Lower lobe of right lung (tissue), 2 donors: ENCODE measurements at regions not wholly inside any gene's neighbourhood (a gene's known extent, or its start where the extent isn't known, plus 50 kb on each side); places are given as distances from the start of the nearest gene placed in this dataset.

ENCODE experiments used
- ATAC-seq, 2 donors: fragments of 200-7000 bp; cut with Tn5 transposase; one replicate each; pipeline ENCODE4 v1.9.1; 2020 to 2022; ENCODE audit warnings: mild to moderate bottlenecking in 2 of 2, moderate library complexity in 2 of 2
- DNase-seq: peaks from one replicate; pipeline ENCODE4 v3.0.0-alpha.2; 2020
- H3K27ac ChIP-seq: fragments of 200-600 bp; one replicate; pipeline ENCODE4 v1.8.0; 2022
- H3K27me3 ChIP-seq: fragments of 200-600 bp; one replicate; pipeline ENCODE4 v1.8.0; 2022; ENCODE audit warnings: low read depth
- H3K36me3 ChIP-seq: fragments of 200-600 bp; one replicate; pipeline ENCODE4 v1.8.0; 2022; ENCODE audit warnings: mild to moderate bottlenecking
- H3K4me1 ChIP-seq: fragments of 200-600 bp; one replicate; pipeline ENCODE4 v1.8.0; 2022
- H3K4me3 ChIP-seq: fragments of 200-600 bp; one replicate; pipeline ENCODE4 v1.8.0; 2022; ENCODE audit warnings: mild to moderate bottlenecking
- H3K9me3 ChIP-seq: fragments of 200-600 bp; one replicate; pipeline ENCODE4 v1.8.0; 2022
- intact Hi-C: fragments of 100-400 bp; cut with DNase I; formaldehyde crosslinking; loops from one replicate; pipeline ENCODE4 v1.11.0; 2022
- TF ChIP-seq, protein P1 (sequence below): fragments of 200-600 bp; IDR thresholded peaks from one replicate; pipeline ENCODE4 v1.8.0; 2022; ENCODE audit warnings: antibody characterized with exemption, mild to moderate bottlenecking
- donor health status: DM: no; HTN: yes; CAD: no; lungs with severe emphysema.

DNA sequence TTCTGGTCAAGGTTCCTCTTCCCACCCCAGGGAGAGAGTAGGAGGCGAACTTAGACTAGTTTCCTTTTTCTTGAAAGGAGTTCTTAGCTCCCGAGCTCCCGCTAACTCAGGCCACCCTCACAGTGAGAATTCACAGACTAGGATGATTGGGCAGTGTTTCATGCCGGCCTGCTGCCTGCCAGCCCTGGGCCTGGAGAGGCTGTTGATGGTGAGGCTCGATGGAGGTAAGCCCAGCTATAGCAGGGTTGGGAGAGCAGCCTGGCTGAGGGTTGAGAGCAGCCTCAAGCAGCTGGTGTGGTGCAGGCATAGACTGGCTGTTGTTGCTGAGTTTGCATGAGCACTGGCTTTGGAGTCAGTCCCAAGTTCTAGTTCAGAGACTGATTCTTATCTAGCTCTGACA, 274.4 kb downstream of the MATN1 start:
- H3K4me1 ChIP-seq, result no peaks in the 10 kb centered on the region
- H3K27me3 ChIP-seq, result no peaks in the 10 kb centered on the region
- no peaks in the 10 kb centered on the region for H3K9me3 ChIP-seq
- no peak overlapping the region for H3K4me3 ChIP-seq
- intact Hi-C loops, result no loop called here
- ATAC-seq, result no peak
- no peaks in the 10 kb centered on the region for H3K36me3 ChIP-seq
- H3K27ac ChIP-seq, result no peak overlapping the region
- TF ChIP-seq, protein P1, sequence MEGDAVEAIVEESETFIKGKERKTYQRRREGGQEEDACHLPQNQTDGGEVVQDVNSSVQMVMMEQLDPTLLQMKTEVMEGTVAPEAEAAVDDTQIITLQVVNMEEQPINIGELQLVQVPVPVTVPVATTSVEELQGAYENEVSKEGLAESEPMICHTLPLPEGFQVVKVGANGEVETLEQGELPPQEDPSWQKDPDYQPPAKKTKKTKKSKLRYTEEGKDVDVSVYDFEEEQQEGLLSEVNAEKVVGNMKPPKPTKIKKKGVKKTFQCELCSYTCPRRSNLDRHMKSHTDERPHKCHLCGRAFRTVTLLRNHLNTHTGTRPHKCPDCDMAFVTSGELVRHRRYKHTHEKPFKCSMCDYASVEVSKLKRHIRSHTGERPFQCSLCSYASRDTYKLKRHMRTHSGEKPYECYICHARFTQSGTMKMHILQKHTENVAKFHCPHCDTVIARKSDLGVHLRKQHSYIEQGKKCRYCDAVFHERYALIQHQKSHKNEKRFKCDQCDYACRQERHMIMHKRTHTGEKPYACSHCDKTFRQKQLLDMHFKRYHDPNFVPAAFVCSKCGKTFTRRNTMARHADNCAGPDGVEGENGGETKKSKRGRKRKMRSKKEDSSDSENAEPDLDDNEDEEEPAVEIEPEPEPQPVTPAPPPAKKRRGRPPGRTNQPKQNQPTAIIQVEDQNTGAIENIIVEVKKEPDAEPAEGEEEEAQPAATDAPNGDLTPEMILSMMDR, result no peak
- DNase-seq, result no peak

DNA sequence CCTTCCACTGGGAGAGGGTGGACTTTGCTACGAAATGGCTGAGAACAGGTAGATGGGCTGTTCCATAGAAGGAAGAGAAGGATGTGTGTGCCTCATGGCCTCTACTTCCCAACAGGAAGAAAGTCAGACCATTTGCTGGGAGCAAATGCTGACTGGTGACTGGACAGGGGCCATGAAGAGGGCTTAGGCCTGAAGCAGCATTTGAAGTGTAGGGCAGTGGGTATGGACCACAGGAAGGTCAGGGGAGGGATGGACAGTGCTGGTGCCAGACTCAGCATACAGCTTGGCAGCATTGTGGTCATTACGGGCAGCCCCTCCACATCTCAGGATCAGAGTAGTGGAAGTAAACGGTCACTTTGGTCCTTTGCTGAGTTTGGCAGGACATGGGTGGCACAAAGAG, 275.7 kb downstream of the MATN1 start:
- H3K4me1 ChIP-seq, result no peaks in the 10 kb centered on the region
- TF ChIP-seq, protein P1, result no peak
- H3K9me3 ChIP-seq, result no peaks in the 10 kb centered on the region
- H3K4me3 ChIP-seq, result no peak overlapping the region
- intact Hi-C loops, result no loop called here
- no peak overlapping the region for H3K27ac ChIP-seq
- ATAC-seq, result no peak
- no peaks in the 10 kb centered on the region for H3K27me3 ChIP-seq
- no peak for DNase-seq
- H3K36me3 ChIP-seq, result no peaks in the 10 kb centered on the region

DNA sequence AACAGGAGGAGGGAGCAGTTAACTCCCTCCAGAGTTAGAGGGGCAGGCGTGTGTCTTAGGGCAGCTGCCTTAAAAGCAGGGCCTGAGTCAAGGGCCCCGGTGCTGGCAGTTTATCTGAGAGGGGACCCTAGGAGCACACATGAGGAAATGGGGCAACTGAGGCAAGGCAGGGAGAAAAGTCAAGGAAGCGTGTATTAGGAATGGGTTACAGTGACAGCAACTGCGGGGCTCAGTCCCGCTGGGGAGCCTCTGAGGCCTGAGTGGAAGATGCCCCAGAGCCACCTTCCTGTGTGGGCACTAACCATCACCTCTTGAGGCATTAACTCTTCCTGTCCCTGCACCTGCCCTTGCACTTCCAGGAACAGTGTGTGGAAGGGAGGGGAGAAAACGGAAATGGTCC, 276.3 kb downstream of the MATN1 start:
- intact Hi-C loops, result no loop called here
- no peaks in the 10 kb centered on the region for H3K27me3 ChIP-seq
- ATAC-seq, result no peak
- TF ChIP-seq, protein P1, result no peak
- no peak overlapping the region for H3K4me3 ChIP-seq
- no peaks in the 10 kb centered on the region for H3K4me1 ChIP-seq
- H3K9me3 ChIP-seq, result no peaks in the 10 kb centered on the region
- H3K36me3 ChIP-seq, result no peaks in the 10 kb centered on the region
- H3K27ac ChIP-seq, result no peak overlapping the region
- no peak for DNase-seq

DNA sequence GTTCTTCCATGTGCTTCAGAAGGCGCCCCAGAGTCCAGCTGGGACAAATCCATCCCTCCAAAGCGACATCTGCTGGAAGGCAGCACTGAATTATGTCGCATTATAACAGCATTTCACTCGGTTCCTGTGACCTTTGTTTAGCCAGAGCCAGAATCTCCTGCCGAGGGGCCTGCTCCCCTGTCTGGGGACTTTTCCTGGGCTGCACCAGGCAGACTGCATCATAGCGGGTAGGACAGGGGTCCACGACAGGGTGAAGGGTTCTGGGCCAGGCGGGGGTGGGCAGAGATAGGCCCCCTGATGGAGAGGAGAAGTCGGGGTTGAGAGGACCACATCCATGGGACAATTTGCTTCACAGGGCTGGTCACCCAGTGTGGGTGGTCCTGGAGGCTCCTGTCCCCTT, 276.9 kb downstream of the MATN1 start:
- no peaks in the 10 kb centered on the region for H3K36me3 ChIP-seq

DNA sequence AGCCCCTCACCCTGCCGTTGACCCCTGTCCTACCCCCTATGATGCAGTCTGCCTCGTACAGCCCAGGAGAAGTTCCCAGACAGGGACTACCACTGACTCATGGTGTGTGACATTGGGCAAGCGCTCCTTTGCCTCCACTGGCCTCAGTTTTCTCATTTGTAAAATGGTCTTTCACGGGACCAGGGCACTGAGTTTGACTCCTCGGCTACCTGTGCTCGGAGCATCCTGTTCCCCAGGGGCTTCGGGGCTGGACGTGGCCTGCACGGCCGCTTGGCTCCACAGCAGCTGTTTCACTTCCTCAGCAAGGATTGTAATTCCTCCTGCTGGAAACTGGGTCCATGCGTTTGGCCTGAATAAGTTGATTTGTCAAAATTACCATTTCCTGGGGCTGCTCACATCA, 277.3 kb downstream of the MATN1 start:
- no peaks in the 10 kb centered on the region for H3K4me1 ChIP-seq
- no peaks in the 10 kb centered on the region for H3K27me3 ChIP-seq
- no peaks in the 10 kb centered on the region for H3K9me3 ChIP-seq
- DNase-seq, result no peak
- ATAC-seq, result no peak
- TF ChIP-seq, protein P1, result no peak
- H3K27ac ChIP-seq, result no peak overlapping the region
- no peaks in the 10 kb centered on the region for H3K36me3 ChIP-seq
- intact Hi-C loops, result no loop called here
- no peak overlapping the region for H3K4me3 ChIP-seq

More for the DNA sequence above, 276.9 kb downstream of the MATN1 start:
- ATAC-seq (peak in 1 of 2 donors; percentile 37), DNase-seq (no peak)
- H3K4me3 ChIP-seq, result no peak overlapping the region
- no peaks in the 10 kb centered on the region for H3K9me3 ChIP-seq
- H3K4me1 ChIP-seq, result no peaks in the 10 kb centered on the region
- intact Hi-C loops, result no loop called here
- H3K27me3 ChIP-seq, result no peaks in the 10 kb centered on the region
- TF ChIP-seq, protein P1, result no peak
- H3K27ac ChIP-seq, result no peak overlapping the region

DNA sequence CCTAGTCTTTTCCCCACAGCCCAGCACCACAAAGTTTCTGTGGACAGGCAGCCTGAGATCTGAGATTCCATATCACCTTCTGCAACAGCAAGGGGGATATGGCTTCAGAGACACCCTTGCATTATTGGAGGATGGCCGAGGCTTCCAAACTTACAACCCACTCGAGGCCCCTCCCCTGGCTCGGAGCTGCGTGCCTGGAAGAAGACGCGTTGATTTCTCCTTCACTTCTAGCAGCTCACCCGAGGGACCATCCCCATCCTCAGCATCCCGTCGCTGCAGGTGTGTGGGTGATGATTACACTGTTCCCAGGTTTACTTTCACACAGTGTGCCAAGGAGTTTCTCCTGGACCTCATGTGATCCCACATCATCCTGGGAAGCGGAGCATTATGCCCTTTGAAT, 277.9 kb downstream of the MATN1 start:
- no peak for ATAC-seq
- TF ChIP-seq, protein P1, result no peak
- intact Hi-C loops, result no loop called here

More for the DNA sequence above, 277.9 kb downstream of the MATN1 start:
- Histone ChIP-seq H3K27me3 (no peaks in the 10 kb centered on the region), H3K4me3 (no peak overlapping the region), H3K4me1 (no peaks in the 10 kb centered on the region), H3K36me3 (no peaks in the 10 kb centered on the region), H3K27ac (no peak overlapping the region), H3K9me3 (no peaks in the 10 kb centered on the region)
- no peak for DNase-seq
